Stimulated activated CD4-positive, alpha-beta T cell treated with anti-CD3 and anti-CD28 coated beads, Interleukin-1b, Interleukin-23, amount 100 ng/mL, for 4 hours (primary cell): ENCODE measurements at regions not wholly inside any gene's neighbourhood (a gene's known extent, or its start where the extent isn't known, plus 50 kb on each side); places are given as distances from the start of the nearest gene placed in this dataset.
"Not testable (repeated sequence)": the region's sequence is repeated elsewhere in the genome, so short reads cannot be mapped to it uniquely, and the experiment has no call there.

Source experiments
- DNase-seq, 2 donors: peaks; one replicate each; pipeline ENCODE4 v3.0.0-alpha.2; 2020; ENCODE audit warnings: low read depth in 2 of 2

- no peak for DNase-seq
Observed at GRCh38 chr3:101950510-101950909, 101.2 kb downstream of the NFKBIZ start.

- no peak for DNase-seq
Observed at GRCh38 chr3:101950985-101951733, 101.8 kb downstream of the NFKBIZ start.

- no peak for DNase-seq
Observed at GRCh38 chr3:101954361-101954760, 105.0 kb downstream of the NFKBIZ start.

GRCh38 chr3:101954936-101955335, 105.6 kb downstream of the NFKBIZ start:
- DNase-seq: no peak

- DNase-seq: no peak
Observed at GRCh38 chr3:101962055-101962454, 112.7 kb downstream of the NFKBIZ start.

GRCh38 chr3:101963902-101964362, 114.6 kb downstream of the NFKBIZ start:
- DNase-seq: peak in 1 of 2 donors; percentile 11

GRCh38 chr3:101964861-101965260, 115.5 kb downstream of the NFKBIZ start:
- no peak for DNase-seq

GRCh38 chr3:101966226-101966625, 116.9 kb downstream of the NFKBIZ start:
- no peak for DNase-seq

- no peak for DNase-seq
Observed at GRCh38 chr3:101970212-101970611, 120.9 kb downstream of the NFKBIZ start.

GRCh38 chr3:101970905-101971304, 121.6 kb downstream of the NFKBIZ start:
- DNase-seq: no peak

GRCh38 chr3:101972430-101973162, 123.3 kb downstream of the NFKBIZ start:
- DNase-seq: no peak

- DNase-seq: no peak
Observed at GRCh38 chr3:101973163-101973505, 123.8 kb downstream of the NFKBIZ start.

GRCh38 chr3:101975415-101975814, 126.1 kb downstream of the NFKBIZ start:
- not testable (repeated sequence) for DNase-seq

- DNase-seq: no peak
Observed at GRCh38 chr3:101976473-101976872, 127.2 kb downstream of the NFKBIZ start.

- DNase-seq: no peak
Observed at GRCh38 chr3:101978348-101978747, 129.0 kb downstream of the NFKBIZ start.

- DNase-seq: no peak
Observed at GRCh38 chr3:101979033-101979432, 129.7 kb downstream of the NFKBIZ start.

- DNase-seq: no peak
Observed at GRCh38 chr3:101984356-101984755, 135.0 kb downstream of the NFKBIZ start.

GRCh38 chr3:101988596-101988995, 139.3 kb downstream of the NFKBIZ start:
- no peak for DNase-seq

GRCh38 chr3:101989578-101990200, 140.4 kb downstream of the NFKBIZ start:
- DNase-seq: no peak

- no peak for DNase-seq
Observed at GRCh38 chr3:101992863-101993262, 143.5 kb downstream of the NFKBIZ start.

- DNase-seq: no peak
Observed at GRCh38 chr3:101994386-101994785, 145.1 kb downstream of the NFKBIZ start.

- DNase-seq: no peak
Observed at GRCh38 chr3:101995371-101996046, 146.2 kb downstream of the NFKBIZ start.
